ENCODE measurements at regions not wholly inside any gene's neighbourhood (a gene's known extent, or its start where the extent isn't known, plus 50 kb on each side); places are given as distances from the start of the nearest gene placed in this dataset.

DNA sequence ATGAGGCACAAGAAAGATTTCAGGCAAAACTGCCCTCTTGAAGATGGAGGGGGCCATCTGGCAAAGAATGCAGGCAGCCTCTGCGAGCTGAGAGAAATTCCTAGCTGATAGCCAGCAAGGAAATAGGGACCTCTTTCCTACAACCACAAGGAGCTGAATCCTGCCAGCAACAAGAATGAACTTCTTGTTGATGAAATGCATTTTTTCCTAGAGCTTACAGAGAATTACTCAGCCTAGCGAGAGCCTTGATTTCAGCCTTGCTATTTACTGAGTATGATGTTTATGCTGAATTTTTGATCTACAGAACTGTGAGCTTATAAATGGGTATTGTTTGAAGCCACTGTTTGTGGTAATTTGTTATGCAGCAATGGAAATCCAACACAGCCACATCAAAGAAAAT is 148.5 kb upstream of the NAALADL2 start:
- no peak overlapping the region for H3K4me3 ChIP-seq
- no peaks in the 10 kb centered on the region for H3K27me3 ChIP-seq
- no peak overlapping the region for H3K27ac ChIP-seq
- 67 to 69% methylated on average over 2 of the region's 2 CpGs for WGBS, 2 donors
- DNase-seq: no peak
- peaks cover 0 to 13% (median 0%) of the 10 kb centered on the region in 11 donors for H3K9me3 ChIP-seq
- intact Hi-C loops (cut with DNase I): no loop called here
- no peaks in the 10 kb centered on the region for H3K36me3 ChIP-seq
- TF ChIP-seq, protein P1, sequence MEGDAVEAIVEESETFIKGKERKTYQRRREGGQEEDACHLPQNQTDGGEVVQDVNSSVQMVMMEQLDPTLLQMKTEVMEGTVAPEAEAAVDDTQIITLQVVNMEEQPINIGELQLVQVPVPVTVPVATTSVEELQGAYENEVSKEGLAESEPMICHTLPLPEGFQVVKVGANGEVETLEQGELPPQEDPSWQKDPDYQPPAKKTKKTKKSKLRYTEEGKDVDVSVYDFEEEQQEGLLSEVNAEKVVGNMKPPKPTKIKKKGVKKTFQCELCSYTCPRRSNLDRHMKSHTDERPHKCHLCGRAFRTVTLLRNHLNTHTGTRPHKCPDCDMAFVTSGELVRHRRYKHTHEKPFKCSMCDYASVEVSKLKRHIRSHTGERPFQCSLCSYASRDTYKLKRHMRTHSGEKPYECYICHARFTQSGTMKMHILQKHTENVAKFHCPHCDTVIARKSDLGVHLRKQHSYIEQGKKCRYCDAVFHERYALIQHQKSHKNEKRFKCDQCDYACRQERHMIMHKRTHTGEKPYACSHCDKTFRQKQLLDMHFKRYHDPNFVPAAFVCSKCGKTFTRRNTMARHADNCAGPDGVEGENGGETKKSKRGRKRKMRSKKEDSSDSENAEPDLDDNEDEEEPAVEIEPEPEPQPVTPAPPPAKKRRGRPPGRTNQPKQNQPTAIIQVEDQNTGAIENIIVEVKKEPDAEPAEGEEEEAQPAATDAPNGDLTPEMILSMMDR (IDR thresholded peaks at IDR 0.05): no peak
- no peak for ATAC-seq
- no peaks in the 10 kb centered on the region for H3K4me1 ChIP-seq

- H3K9me3 ChIP-seq: peaks cover 0 to 13% (median 0%) of the 10 kb centered on the region in 11 donors
- H3K27me3 ChIP-seq: no peaks in the 10 kb centered on the region
- no peaks in the 10 kb centered on the region for H3K4me1 ChIP-seq
- TF ChIP-seq, protein P1 (IDR thresholded peaks at IDR 0.05): no peak
- no peak for ATAC-seq
- DNase-seq: no peak
- no peak overlapping the region for H3K27ac ChIP-seq
- H3K4me3 ChIP-seq: no peak overlapping the region
- no peaks in the 10 kb centered on the region for H3K36me3 ChIP-seq
- intact Hi-C loops (cut with DNase I): no loop called here
Observed at GRCh38 chr3:174715386-174715785, 143.7 kb upstream of the NAALADL2 start.

- TF ChIP-seq, protein P1 (IDR thresholded peaks at IDR 0.05): no peak
- 83 to 86% methylated on average over 2 of the region's 2 CpGs for WGBS, 2 donors
- intact Hi-C loops (cut with DNase I): no loop called here
Observed at GRCh38 chr3:174716956-174717505, 142.1 kb upstream of the NAALADL2 start.

DNA sequence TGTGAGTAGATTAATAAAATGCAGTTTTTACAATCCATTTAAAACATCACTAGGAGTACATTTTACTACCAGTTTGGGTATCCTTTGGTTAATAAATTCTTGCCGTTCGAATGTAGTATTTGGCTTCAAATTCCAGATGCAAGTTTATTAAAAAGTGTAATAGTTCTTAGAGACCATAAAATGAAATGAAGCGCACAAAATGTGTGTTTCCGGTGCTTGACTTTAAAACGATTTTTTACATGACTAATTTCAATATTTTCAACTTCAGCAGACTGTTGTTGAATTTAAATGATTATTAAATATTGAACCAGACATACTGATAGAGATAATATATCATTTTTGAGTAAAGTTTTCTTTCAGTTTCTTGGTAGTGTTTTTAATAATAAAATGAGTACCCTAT is 138.4 kb upstream of the NAALADL2 start:
- no peaks in the 10 kb centered on the region for H3K27me3 ChIP-seq
- H3K4me1 ChIP-seq: no peaks in the 10 kb centered on the region
- no peaks in the 10 kb centered on the region for H3K36me3 ChIP-seq
- H3K4me3 ChIP-seq: no peak overlapping the region
- intact Hi-C loops (cut with DNase I): no loop called here
- H3K27ac ChIP-seq: no peak overlapping the region
- 89 to 95% methylated on average over 5 of the region's 5 CpGs for WGBS, 2 donors
- H3K9me3 ChIP-seq: peaks cover 0 to 3% (median 0%) of the 10 kb centered on the region in 11 donors
- TF ChIP-seq, protein P1 (IDR thresholded peaks at IDR 0.05): no peak
- DNase-seq (no peak), ATAC-seq (no peak)

More at GRCh38 chr3:174716956-174717505, 142.1 kb upstream of the NAALADL2 start:
- H3K27ac ChIP-seq: no peak overlapping the region
- peaks cover 0 to 8% (median 0%) of the 10 kb centered on the region in 11 donors for H3K9me3 ChIP-seq
- no peaks in the 10 kb centered on the region for H3K36me3 ChIP-seq
- ATAC-seq (no peak), DNase-seq (no peak)
- no peaks in the 10 kb centered on the region for H3K4me1 ChIP-seq
- no peak overlapping the region for H3K4me3 ChIP-seq
- H3K27me3 ChIP-seq: no peaks in the 10 kb centered on the region

All from heart right ventricle (tissue), 16 donors.